C1 segment of cervical spinal cord (tissue), 14 donors: ENCODE measurements at regions not wholly inside any gene's neighbourhood (a gene's known extent, or its start where the extent isn't known, plus 50 kb on each side); places are given as distances from the start of the nearest gene placed in this dataset.

Source experiments
- DNase-seq, 14 donors: peaks; one replicate each; lab custom pipeline; 2025; lab: John Stamatoyannopoulos, UW

DNA sequence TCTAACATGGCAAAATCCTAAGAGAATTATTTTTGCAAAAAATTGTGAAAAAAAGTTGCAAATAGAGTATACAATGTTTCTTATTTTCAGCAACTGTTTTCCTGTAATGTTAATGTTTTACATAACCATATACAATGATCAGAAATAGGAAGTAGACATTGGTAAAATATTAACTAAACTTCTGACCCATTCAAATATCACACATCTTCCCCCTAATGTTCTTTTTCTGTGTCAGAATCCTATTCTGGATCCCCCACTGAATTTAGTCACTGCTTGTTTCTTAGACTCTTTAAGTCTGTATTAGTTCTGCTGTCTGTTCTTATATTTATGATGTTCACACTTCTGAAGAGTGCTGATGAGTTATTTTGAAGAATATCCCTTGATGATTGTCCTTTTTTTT, 62.0 kb downstream of the HFE start:
- DNase-seq, result no peak

DNA sequence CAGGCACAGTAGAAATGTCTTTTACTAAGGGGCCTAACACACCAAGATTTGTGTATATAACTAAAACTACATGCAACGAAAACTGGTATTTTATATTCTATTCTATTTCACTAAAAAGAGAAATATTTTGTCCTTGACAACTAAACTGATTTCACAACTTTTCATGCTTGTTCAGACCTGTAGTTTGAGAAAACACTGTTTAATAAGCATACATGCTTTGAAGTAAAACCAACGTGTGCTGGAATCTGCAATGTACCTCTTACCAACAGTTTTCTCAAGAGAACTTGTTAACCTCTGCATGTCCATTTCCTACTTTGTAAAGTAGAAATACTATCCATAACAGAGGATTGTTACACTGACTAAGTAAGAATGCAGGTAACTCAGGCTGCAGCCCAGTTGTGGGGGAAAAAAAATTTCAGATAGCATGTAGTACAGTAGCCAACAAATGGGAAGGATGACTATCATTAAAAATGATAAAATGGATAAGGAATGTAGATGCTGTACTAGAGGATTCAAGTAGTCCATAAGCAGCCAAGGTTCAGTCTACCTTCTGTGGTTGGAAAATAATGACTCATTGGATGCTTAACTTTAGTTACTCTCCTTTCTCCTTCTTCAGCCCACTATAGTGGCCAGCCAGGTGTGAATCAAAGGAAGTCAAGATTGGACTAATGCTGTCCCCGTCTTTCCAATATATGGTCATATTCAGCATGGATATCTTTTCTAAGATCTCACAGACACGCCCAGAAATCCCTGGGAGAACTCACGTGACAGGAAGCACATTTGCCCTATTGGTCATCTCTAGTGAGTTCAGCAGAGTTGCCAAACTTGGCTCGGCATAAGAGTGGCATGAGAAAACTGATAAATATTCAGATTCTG, 65.2 kb downstream of the HFE start:
- DNase-seq, result no peak

DNA sequence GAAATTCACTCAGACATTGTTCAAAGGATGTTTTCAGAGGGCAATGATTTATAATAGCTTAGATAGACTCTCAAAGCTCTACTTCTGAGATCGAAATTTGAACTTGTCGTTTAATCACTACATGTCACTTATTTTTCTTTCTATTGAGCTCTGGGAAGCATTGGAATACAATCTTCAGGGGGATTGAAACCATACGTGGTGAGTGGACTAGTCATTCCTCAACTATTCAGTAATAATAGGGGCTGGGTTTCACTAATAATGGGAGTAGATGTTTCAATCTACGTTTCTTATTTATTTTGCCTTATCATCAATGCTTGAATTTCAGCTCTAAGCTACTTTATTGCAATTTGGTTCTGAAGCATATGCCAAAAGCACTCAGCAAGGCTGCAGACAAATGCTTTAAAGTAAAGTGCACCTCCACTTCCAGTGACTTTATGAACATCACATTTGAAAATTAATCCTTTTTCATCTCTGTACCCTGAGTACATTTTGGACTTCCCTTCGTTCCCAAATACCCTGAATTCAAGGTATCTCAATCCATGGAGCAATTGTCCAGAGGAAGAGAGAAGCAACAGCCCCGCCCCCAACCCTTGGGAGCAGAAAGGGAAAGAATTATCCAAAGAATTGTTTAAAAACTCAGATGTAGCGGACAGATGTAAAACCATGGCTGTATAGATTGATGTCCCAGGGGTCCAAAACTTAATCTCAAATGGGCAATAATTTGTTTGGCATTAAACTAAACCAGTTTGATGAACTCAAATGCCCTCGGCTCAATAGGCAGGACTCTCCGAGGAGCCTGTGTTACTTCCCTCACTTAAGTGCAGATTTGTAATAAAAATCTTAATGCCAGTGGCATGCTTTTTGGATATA, 68.1 kb downstream of the HFE start:
- peak in 5 of 14 donors; percentile 18 to 65 (median 32) for DNase-seq

DNA sequence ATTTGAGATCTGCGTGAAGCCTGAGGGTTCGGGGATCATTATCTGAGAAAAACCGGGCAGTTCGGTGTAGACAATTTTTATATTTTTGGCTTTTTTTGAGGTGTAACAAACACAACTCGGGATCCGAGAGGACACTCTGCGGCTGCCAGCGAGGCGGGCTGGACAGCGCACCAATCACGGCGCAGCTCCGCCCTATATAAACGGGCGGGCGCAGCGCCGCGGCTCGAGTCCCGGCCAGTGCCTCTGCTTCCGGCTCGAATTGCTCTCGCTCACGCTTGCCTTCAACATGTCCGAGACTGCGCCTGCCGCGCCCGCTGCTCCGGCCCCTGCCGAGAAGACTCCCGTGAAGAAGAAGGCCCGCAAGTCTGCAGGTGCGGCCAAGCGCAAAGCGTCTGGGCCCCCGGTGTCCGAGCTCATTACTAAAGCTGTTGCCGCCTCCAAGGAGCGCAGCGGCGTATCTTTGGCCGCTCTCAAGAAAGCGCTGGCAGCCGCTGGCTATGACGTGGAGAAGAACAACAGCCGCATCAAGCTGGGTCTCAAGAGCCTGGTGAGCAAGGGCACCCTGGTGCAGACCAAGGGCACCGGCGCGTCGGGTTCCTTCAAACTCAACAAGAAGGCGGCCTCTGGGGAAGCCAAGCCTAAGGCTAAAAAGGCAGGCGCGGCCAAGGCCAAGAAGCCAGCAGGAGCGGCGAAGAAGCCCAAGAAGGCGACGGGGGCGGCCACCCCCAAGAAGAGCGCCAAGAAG, 69.0 kb downstream of the HFE start:
- DNase-seq, result peak; percentile 22 to 91 (median 82)

DNA sequence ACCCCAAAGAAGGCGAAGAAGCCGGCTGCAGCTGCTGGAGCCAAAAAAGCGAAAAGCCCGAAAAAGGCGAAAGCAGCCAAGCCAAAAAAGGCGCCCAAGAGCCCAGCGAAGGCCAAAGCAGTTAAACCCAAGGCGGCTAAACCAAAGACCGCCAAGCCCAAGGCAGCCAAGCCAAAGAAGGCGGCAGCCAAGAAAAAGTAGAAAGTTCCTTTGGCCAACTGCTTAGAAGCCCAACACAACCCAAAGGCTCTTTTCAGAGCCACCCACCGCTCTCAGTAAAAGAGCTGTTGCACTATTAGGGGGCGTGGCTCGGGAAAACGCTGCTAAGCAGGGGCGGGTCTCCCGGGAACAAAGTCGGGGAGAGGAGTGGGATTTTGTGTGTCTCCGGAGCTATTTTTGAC, 69.6 kb downstream of the HFE start:
- DNase-seq, result peak in 6 of 14 donors; percentile 54 to 69 (median 60)

DNA sequence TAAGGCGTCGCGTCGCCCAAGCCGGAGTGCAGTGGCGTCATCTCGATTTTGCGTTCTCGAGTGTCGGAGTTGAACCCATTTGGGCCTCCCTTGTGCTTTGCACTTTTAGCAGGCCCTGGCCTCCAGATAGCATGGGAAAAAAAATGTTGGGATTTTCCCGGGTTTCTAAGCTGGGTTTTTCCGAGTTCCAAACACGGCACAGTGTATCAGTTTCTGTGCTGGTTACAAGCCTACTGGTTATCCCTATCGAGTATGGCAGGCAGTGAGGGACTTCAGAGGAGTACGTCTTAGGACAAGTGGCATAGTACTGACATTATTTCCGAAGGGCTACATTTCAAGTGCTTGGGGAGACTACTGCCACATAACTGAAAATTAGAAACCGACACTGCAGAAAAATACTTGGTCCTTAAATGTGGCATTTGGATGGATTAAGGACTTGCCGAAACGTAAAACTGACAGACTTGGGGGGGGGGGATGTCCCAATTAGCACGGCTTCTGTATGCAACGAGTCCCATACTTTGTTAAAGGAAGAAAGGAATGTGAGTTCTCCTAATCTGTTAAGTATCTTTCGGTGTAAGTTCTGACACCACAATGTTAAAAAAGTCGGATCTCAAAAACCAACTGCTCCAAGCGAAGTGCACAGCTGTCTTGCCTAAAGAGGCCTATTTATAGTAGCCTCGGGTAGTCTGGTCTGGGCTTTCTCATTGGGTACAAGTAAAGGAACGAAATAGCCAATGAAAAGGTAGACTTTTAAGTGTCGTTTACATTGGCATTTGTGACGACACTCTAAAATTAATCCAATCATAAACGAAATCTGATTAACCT, 70.2 kb downstream of the HFE start:
- DNase-seq, result peak in 12 of 14 donors; percentile 56 to 98 (median 72)

DNA sequence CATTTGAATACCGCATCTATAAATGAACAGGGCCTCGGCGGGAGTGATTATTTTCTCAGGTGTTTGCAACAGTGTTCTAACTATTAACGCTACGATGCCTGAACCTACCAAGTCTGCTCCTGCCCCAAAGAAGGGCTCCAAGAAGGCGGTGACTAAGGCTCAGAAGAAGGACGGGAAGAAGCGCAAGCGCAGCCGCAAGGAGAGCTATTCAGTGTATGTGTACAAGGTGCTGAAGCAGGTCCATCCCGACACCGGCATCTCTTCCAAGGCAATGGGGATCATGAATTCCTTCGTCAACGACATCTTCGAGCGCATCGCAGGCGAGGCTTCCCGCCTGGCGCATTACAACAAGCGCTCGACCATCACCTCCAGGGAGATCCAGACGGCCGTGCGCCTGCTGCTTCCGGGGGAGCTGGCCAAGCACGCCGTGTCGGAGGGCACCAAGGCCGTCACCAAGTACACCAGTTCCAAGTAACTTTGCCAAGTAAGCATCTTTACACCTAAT, 70.9 kb downstream of the HFE start:
- peak in 12 of 14 donors; percentile 38 to 94 (median 72) for DNase-seq

DNA sequence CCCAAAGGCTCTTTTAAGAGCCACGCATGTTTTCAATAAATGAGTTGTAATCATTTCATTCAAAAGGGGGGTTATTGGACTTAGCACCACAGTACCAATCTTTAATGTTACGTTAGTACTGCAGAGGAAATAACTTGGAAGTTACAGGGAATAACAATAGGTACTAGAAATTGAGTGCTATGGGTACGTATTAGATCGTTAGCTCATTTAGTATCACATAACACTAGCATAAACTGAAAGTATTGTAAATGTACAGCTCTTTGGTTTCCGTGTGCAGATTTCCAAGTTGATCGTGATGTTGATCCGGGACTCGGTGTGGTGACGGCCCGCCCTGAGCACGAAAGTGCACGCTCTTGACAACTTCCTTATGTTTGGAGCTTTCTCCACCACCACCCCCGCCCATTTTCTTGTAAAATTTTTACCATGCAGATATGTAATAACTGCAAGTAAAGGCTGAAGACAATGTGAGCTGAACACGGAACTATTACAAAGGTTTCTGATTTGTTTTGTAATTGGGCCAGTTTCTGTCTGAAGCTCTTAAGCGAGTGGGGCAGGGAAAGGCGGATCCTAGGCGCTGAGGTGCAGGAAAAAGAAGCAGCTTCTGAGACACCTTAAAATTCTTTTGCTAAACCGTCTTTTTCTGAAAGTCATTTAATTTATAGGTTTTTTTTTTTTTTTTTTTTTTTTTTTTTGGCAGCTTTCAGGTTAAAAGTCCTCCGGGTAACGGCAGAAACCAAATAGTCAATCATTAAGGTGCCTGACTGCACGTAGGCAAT, 71.5 kb downstream of the HFE start:
- DNase-seq, result peak in 5 of 14 donors; percentile 14 to 58 (median 14)

DNA sequence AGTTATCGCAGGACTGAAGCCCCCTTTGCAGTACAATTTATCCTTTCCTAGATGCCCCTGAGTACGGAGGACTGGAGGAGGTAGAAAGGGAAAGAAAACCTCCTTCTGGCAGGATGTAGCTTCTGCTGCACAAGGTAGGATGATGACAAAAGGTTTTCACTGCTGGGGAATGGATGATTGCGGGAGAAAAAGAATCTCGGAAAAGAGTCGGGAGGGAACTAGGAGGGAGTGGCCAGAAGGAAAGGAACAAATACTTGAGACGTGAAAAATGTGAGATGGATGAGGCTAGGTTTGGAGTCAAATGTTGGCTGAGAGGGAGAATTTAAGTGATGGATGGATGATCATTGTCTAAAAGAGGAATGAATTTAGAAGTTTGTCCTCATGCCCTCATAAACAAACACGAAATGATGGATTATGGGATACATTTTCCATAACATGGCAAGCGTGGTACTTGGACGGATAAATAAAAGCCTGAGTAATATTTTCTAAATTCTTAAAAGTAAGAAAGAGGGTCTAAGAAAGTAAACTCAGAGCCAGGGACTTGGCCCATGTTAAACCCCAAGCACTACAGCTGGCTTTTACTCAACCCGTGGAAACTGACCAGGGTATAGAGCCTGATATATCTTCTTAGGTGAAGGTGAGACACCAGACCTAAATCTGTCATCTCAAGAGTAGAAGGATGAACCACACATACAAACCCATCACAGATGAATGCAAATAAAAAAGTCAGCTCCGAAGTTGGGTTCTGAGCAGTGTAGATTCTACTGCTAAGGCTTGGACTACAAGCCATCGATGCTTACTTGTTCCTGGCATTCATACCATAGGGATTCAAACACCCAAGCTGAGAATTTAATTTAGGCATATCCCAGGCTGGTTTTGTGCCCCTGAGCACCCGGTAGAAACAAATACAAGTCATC, 72.4 kb downstream of the HFE start:
- DNase-seq, result peak in 1 of 14 donors; percentile 55

DNA sequence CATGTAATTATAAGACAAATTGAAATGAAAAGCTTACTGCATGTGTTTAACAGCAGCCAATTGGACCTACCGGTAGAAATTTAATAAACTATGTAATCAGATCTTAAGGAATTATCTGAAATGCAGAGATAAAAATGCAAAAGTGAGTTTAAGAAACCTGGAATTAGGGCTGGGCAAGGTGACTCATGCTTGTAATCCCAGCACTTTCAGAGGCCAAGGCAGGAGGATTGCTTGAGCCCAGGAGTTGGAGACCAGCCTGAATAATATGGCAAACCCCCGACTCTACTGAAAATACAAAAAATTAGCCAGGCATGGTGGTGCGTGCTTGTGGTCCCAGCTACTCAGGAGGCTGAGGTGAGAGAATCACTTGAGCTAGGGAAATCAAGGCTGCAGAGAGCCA, 74.1 kb downstream of the HFE start:
- no peak for DNase-seq

DNA sequence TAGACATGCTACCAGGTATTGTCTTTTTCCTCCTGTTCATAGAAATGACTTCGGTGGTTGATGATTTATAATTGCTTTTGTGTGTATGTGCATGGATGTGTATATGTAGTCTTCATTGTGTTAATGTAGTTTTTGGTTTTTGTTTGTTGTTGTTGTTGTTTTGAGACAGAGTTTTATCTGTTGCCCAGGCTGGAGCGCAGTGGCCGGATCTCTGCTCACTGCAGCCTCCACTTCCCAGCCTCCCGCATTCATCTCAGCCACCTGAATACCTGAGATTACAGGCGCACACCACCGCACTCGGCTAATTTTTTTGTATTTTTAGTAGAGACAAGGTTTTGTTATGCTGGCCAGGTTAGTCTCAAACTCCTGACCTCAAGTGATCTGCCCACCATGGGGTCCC, 75.2 kb downstream of the HFE start:
- no peak for DNase-seq

DNA sequence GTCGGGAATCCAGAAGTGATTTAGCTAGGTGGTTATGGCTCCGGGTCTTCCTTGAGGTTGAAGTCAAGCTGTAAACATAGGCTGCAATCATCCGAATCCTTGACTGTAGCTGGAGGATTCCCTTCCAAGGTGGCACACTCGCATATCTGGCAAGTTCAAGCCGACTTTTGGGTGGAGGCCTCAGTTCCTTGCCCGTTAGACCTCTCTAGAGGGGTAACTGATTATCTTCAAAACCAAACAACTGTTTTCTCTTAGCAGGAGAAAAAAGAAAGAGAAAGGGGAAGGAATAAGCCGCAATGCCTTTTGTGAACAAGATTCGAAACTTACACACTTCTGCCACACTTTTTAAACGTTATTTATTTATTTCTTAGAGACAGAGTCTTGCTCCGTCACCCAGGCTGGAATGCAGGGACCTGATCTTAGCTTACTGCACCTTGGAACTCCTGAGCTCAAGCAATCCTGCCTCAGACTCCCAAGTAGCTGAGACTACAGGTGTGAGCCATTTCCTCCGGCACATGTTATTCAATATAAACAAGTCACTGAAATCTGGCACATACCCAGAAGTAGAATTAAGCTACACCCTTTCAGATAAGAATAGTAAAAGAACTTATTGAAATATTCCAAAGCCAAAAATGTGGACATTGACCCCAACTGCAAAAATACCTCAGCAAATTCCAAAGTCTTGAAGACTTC, 76.3 kb downstream of the HFE start:
- DNase-seq, result no peak

DNA sequence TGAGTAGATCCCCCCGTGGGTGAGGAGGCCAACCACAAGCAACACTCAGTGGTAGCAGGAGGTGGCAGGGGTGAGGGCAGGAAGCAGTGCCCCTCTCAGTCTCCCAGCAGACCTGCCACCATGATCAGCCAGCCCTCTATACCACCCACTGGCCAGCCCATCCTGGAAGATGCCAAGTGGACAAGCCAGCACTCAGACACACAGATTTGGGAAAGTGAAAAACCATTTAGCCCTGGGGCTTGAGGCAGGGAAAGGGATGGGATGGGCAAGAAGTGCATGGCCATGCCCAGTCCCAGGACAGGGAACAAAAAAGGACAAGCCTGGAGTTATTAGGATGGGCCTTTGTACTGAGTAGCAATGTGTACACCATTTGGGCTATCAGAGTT, 76.9 kb downstream of the HFE start:
- DNase-seq, result no peak

DNA sequence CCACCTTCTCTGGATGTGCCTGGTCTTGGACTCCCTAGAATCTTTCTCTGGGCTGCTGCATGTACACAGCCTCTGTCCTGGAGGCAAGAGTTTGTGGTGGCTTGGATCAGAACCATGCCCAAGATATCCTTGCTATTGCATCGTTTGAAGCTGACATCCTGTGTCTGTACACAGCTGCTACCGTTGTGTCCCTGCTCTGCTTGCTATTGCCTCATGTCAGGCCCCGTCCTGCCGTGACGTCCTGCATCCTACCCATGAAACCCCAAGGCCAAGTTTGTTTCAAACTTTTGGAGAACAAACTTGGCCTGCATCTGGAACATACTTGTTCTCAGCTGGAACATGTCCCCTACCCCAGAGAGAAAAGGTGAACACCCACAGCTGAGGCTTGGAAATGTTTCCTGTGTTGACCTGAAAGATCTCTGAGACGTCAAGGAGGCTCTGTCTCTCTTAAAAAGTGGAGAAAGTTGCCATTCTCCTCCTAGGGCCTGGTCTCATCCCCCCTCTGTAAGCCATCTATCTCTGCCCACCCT, 78.1 kb downstream of the HFE start:
- no peak for DNase-seq

DNA sequence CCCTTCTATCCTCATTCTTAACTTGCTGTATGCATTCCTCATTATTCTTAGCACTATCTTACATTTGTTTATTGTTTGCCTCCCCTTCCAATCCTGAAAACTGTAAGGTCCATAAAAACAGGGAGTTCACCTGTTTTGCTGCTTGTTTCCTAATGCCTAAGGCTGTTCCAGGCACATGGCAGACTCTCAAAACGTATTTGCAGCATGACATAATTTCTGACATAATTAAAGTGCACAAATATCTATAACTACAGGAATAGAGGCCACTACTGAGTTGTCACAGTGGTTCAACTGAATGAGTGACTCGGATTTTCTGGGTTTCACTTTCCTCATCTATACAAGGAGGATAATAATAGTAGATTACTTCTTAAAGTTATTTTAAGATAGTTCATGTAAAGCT, 83.0 kb downstream of the HFE start:
- no peak for DNase-seq

DNA sequence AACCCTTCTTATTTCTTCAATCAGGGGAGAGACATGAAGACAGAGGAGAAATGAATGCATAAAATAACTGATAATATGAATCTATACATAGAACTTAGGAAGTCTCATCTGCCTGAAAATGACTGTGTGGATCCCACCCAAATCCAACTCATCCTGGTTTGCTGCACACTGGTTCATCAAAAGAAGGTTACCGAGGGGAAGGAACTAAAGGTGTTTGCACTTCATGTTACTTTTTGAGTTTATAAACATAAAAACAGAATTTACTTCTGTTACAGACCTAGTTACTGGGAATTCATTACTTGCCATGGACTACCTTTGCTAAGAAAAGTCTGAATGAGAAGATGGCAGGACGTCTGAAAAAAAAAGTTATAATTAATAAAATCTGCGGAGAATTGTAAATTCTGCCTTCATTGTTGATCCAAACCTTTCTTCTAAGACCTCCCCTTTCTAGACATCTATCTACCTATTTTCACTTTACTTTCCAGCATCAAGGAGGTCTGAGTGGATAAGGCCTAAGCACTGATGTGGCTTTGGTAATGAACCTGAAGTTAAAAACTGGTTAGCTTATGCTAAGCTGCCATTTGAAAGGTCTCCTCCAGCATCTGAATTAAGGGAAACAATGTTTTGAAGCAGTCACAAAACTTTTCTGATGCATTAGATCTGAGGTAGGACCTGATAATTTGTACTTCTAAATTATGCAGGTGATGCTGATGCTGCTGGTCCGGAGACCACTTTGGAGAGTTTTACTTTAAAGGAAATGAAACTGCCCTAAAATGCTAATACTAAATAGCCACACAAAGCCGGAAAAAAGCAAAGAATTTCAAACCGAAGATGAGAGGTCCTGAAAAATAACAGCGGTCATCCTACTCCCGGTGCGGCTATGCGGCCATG, 84.0 kb downstream of the HFE start:
- DNase-seq, result no peak

DNA sequence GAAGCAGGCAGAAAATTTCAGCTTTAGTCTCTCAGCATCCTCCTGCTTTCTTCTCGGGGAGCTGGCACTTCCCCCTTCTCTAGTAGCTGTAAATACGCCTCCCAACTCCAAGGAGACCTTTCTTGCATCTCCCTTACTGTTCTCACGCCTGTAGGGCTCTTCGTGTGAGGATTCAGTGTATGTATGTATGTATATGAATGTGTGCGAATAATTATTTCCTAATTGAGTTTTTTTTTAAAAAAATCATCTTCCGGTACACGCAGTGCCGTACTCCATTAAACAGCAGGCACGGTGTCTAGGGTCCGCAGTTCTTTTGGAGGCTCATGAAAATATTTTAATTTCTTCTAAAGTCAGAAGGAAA, 85.4 kb downstream of the HFE start:
- DNase-seq, result peak in 4 of 14 donors; percentile 46 to 67 (median 60)
